ENCODE measurements at regions not wholly inside any gene's neighbourhood (a gene's known extent, or its start where the extent isn't known, plus 50 kb on each side); places are given as distances from the start of the nearest gene placed in this dataset.

DNA sequence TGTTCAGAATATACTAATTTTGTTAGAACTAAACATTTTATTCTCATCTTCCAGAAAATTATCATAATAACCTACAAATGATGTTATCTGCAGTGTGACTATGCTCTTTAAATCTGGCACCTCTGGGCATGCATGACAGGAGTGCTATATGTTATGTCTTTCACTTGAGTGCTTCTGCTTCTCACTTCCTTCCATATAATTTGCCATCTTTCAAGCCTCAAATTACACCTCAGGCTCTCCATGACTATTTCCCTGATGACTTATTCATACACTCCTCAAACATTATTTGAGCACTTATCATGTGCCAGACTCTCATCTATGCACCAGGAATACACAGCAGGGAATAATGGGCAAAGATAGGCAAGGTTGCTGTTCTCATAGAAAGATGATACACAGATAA lies 219.3 kb upstream of the POU2AF2 start:
- no peak for DNase-seq (ENCODE audit: low read depth)

DNA sequence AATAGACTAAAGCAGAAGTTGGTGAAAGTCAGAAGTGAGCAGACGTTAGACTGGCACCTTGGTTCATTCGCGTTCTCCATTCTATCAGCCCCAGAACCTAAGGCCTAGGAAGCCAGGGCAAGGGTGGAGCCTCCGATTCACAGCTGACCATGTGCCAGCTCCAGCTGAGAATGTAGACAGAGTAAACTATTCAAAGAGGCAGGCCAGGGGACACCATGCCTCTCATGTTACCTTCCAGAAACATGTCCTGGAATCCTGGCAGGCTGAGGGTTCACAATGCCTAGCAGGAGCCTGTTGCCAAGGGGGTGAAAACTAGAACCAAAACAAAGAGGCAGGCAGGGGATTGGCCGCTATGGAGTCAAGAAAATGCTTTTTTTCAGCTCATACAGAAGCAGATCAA lies 224.4 kb upstream of the POU2AF2 start:
- peak; percentile 67 for DNase-seq (ENCODE audit: low read depth)

DNA sequence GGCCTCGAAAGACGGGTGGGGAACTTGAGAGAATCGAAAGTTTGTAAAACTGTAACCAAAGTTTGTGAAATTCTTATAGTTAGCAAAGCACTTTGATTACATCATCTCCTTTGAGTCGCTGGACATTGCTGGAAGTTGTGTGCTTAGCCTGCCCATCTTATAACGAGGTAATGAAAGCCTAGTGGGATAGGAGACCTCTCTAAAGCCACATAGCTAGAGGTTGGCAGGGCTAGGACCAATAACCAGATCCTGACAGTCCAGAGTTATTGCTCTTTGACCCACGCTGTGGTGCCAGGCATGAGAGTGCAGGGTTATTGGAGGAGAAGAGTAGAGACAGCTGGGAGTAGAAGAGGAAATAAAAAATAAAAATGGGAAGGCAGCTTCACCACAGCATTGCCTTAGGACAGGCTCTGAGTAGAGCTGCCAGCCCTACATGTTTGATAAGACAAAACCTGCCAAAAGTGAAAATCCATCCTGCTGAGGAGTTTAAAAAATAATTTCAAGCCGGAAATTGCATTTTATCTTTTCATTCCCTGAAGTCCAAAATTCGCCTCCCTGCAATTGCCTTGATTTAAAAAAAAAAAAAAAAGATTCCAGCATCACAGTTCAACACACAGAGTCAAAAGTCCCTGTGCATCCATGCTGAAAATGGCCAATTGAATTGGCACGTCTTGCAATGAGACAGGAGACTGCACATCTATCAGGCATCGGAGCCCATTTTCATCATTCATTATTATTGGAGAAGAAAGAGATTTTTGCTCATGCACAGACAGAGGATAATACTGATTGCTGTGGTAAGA lies 225.5 kb upstream of the POU2AF2 start:
- peak; percentile 22 for DNase-seq (ENCODE audit: low read depth)

DNA sequence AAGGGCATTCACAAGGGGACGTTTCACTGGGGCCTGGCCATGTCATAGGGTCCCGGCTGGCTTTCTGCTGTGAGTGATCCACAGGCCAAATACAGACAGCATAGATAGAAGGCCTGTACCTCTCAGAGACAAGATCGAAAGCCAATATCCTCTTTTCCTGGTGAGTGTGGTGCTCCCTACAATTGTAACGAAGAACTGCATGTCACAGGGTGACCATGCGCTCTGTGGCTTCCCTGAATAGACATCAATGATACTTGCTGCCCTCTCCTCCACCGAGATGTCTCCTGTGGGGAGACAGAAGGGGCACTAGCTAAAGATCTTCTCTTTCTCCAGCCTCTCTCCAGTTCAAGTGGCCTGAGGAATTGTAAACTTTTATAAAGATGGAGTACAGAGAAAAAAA lies 226.1 kb upstream of the POU2AF2 start:
- no peak for DNase-seq (ENCODE audit: low read depth)

DNA sequence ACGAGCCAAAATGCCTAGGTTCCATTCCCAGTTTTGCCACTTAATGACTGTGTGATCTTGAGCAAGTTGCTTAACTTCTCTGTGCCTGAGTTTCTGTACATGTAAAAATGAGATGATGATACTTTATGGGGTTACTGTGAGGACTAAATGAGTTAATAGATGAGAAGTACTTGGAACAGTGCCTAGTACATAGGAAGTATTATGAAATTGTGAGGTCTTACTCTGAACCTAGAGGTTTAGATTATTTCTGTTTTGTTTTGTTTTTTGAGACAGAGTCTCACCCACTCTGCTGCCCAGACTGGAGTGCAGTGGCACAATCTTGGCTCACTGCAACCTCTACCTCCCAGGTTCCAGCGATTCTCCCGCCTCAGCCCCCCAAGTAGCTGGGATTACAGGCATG lies 227.0 kb upstream of the POU2AF2 start:
- peak; percentile 30 for DNase-seq (ENCODE audit: low read depth)

DNA sequence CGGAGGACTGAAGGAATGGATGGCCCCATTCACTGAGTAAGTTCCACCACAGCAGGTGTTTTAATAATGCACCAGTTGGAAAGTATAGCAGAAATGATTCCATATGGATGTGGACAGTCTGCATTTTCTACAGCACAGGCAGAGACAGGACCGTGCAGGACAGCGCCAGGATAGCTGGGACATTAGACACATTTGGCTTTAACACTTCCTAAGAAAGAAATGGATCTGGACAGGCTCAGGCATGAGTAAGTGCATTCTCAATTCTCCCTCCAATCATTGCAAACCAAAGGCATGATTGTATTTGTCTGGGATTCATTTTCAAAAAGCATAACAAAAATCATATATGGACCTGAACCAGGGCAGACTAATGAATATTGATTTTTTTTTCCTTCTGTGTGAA lies 233.0 kb upstream of the POU2AF2 start:
- no peak for DNase-seq (ENCODE audit: low read depth)

DNA sequence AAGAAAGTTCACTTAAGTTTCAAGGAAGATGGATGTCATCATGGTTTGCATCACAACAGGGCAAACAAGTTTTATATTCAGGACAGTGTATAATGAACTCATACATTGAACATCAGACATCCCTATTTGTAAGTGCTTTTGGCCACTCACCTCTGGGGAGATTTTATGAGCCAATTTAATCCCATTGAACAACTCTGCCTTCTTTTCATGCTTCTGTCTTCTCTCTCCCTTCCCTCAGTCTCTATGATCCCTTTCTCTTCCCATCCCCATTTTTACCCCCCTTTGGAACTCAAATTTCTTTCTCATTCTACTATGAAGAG lies 234.3 kb upstream of the POU2AF2 start:
- DNase-seq (ENCODE audit: low read depth): no peak

DNA sequence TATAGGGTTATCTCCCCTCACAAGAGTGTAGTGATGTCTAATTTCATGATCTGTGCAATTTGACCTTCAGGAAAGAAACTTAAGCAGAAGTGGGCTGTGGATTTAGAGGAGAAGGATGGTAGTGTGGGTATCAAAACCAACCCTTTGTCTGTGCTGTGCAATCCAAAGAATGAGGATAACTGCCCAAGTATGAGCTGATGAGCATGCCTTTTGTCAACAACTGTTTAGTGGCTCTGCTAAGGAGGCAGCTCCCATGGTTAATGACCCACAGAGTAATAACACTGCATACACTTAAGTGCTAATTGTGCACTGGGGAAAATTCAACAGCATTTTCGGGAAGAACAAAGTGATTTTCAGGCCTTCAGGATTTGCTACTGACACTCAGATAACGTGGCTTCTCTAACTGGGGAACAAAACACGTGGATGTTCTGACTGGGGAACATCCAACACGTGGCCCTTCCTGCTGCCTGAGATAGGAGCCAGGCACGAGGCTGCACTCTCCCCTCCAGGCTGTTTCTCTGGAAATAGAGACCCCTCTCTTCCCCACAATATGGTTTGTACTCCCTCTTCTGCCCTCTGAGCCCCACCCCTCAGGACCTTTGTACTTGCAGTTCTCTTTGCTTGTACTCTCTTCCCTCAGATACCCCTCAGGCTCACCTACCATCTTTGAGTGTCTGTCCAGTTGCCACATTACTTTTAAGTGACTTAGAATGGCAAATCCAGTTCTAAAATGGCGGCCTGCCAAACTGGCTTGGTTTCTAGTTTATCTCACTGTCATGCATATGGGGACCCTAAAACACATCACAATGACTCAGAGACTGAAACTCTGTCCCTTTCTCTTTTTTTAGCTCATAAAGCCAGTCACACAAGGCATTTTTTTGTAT lies 234.9 kb upstream of the POU2AF2 start:
- no peak for DNase-seq (ENCODE audit: low read depth)

DNA sequence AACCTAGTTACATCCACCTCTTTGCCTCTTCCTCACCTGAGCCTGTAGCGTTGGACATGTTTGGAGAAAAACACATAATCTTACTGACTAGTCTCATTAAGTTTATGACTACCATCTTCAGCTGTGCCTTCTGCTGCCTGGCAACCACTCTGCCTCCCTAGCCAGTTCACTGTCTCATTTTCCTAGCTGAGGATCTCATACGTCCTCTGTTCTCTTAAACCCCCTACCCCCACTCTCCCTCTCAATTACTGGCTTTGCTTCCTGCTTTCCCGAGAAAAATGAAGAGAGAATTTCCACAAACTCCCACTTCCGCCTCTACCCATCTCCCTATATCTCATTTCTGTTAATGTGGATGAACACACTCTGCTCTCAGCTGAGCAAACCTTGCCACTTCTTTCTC lies 239.3 kb upstream of the POU2AF2 start:
- DNase-seq (ENCODE audit: low read depth): no peak

DNA sequence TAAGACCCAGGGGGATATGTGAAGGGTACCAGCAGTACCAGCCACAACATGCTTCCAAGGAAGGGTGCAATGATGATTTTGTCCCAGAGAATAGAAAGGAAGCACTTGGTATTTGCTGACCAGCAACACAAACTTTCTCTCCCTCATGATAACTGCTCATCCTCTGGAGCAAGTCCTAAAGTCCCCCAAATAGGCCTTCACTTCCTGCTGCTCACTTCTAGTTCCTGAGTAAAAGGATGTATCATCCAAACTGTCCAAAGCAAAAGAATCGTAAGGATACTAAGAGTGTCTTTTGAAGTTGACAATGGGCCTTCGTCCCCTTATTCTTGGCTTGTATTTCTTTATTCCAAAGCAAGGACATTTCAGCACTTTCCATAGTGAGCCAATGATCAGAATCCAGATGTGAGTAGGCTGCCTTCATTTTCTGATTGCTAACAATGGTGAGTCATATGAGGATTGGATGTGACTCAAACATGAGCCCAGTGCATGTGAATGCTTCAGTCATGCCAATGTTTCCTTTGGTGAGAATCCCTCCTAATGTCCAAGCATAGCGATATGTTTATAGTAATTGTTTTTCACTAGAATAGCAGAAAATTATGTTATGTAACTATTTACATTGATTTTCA lies 243.4 kb upstream of the POU2AF2 start:
- DNase-seq (ENCODE audit: low read depth): peak; percentile 88

DNA sequence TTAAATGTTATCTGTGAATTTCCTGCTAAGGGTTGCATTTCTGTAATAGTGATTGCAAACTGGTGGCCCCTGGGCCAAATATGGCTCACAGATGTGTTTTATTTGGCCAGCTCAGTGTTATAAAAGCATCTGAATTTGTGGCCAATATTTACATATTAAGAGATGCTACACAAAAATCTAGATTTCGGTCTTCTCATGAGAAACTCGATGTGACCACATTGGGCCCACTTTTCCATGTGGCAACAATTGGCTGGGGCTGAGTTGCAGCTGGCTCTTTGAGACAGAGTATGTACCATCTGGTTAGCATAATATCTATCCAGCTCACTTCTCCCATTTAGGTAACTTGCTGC lies 244.5 kb upstream of the POU2AF2 start:
- peak; percentile 94 for DNase-seq (ENCODE audit: low read depth)

DNA sequence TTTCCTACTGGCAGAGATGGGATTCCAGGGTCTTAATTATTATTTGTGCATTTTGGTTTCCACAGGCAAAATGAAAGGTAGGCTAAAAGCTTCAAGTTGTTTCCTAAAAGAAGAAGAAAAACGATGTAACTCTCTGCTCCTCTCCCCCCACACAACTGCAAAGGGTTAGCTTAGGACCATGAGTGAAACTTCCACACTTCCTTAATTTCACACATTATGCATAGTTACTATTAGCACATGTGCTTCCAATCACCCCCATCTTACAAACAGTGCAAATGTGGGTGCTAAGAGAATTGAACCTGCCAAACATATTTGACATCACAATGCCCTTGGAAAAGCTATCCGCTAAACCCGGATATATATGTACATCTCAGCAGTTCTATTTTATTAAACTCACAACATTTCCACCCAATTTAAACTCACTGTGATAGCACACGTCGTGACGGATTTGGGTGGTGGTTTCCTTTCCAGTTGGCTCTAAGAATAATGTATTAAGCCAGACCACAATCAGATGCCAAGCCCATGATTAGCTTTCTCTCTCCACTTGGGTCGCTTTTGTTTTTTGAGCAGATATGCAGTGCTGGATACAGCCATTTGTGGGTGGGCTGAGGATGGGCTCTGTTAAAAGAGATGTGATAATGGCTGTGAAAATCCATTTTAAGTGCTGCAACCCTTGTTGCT lies 245.0 kb upstream of the POU2AF2 start:
- DNase-seq (ENCODE audit: low read depth): no peak

DNA sequence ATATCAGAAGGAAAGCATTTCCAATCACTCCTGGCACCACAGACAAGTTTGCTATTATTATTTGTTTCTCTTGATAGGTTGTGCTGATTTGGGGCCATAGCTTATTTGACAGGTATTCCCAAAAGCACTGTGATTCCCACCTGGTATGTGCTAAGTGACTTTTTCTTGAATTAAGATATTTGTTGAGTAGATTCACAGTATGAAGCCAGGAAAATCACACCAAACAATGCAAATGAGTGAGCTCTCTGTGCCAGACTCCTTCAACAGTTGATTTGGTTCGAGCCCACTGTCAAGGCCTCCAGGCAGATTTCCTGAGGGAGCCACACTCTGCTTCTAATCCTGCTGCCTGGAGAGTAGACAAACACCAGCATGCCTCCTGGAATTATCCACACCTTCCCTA lies 253.0 kb upstream of the POU2AF2 start:
- no peak for DNase-seq (ENCODE audit: low read depth)

DNA sequence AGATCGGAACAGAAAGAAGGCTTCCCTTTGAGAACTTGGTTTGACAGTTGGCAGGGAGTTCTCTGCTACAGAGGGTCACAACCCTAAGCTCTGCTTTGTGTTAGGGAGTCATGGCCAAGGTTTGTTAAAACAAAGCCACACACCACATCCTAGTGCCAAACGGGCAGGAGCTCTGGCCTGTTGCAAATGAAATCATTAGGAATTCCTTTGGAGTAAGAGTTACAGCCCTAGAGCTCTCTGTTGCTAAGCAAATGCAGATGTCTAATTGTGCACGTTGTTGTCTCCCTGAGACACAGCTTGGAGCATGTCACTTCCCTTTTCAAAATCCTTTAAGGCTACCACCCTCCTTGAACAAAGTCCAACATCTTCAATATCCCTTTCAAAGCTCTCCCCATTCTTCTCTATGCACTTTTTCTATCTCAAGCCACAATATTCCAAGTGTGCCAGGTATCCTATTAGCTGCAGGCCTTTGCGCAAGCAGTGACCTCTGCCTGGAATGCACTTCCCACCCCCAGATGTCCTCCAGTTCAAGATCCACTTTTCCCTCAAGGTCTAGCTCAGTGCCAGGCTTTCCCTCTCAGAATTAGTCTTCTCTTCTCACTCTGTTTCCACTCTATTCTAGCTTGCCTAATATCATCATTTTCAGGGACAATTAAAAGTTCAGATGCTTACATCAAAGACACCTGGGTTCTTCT lies 253.7 kb upstream of the POU2AF2 start:
- DNase-seq (ENCODE audit: low read depth): peak; percentile 96

DNA sequence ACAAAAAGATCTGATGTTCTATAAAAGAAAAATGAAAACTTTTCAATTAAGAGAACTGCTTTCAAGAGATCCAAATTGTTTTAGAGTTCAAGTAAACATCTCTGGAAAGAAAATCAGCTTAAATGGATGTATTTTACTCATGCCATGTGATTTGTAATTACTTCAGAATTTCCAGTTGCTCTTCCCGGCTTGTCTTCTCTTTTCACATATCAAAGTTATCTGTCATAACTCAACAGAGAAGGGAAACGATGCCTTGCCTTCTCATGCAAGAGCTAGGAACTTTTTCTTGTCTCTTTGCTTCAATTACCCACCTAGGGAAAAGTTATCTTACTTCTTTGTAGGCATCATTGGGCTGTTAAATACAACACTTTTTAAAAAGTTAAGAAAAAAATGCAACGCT lies 255.2 kb upstream of the POU2AF2 start:
- DNase-seq (ENCODE audit: low read depth): no peak

DNA sequence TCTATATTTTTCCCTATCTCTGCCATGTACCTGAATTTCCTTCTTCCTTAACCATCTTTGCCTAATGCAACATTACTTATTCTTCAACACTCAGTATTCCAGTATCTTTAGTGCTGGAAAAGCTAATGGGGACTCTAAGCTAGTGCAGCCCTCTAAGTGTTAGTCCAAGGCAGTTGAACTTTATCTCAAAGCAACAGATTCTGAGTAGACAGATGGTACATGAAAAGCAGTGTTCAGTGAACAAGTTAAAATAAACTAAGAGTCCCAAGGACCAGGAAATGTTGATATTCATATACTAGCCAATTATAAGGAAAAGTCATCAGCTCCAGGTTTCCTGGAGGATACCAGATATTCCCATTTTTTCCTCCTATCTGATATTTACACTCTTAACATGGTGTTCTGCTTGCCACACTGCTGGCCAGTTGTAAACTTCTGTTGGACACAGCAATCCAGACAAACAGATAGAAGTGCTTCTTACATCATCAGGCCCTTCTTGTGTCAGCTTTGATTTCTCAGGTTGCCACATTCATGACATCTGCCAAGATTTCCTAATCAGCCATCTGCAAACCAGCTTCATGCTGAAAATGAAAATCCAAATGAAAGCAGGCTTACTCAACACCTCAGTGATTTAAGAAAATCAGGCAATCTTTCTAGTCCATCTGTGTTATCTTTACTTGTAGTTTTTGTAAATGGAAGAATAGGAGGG lies 255.9 kb upstream of the POU2AF2 start:
- DNase-seq (ENCODE audit: low read depth): peak; percentile 97

DNA sequence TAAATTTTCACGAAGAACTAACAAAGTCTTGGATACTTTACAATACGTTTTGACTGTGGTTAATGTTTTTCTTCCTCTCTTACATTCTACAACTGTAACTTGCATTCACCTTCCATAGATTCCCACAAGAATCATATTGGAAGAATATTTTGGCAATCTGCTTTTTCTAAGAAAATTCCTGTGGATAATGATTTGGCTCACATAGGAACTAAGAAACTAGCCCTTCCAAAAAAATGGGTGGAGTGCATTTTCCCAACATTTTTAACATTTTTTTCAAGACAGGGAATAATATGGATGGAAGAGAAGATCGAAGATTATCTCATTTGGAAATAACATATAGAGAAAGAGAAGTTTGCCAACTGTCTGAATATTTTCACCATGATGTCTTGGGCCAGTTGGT lies 256.9 kb upstream of the POU2AF2 start:
- DNase-seq (ENCODE audit: low read depth): no peak

DNA sequence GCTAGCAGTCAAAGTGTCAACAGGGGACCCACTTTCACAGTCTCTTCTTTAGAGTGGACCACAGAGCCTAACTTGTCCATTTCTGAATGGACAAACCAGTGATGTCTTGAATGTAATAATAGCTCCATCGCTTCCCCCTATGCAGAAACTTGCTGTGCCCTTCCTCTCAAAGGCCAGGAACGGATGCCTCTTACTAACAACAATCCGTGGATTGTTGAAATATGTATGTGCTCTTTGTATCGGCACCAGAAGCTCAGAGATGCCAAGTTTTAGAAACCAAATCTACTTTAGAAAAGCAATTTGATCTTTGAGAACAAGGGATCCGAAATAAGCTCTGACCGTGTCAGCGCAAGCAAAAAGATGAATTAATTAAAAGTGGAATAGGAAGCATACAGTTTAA lies 259.5 kb upstream of the POU2AF2 start:
- no peak for DNase-seq (ENCODE audit: low read depth)

DNA sequence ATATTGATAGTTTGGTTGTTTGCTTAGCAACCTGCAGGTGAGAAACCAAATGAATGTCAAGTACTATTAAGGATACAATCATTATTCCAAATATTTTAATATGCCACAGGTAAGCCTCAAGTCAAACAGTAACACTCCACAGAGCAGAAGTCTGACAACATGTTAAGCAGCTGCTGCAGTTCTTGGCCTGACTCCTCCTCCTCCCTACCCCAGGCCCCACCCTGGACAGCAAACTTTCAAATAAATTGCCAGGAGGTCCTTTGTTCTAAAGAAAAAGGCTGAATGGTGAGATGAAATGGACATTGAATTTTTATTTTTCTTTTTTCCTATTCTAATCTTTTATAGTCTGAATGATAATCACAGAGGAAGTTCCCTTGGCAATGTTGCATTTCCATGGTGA lies 260.0 kb upstream of the POU2AF2 start:
- no peak for DNase-seq (ENCODE audit: low read depth)

DNA sequence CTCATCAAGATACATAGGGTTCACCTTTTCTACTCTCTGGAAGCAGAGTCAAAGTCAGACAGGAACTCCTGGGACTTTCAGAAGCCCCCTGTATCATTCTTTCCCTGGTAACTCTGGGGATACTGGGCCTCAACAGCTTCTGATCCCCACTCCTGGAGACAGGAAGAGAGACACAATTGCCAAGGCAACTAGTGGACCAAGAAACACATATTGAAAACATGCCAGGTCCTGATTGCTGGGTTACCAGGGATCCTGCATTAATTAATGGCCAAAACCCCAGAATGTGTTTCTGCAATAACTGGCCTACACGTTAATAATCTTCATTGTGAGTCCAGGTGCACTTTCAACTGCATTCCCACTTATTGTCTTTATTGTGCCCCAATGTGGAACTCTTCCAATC lies 260.8 kb upstream of the POU2AF2 start:
- no peak for DNase-seq (ENCODE audit: low read depth)

DNA sequence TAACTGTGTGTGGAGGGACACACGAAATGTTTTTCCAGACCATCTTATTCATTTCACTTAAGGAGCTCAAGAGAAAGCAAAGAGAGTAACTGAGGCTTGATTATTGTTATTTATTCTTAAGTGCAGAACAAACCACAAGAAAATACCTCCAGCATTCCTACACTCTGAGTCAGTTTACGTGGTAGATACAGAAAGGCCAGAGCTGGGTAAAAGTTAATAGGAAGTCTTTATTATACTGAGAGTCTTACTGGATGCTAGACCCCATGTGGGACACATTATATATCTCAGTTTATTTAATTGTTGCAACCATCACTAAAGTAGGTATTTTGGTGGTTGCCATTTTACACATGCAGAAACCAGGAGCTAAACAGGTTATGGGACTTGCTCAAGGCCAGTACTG lies 261.4 kb upstream of the POU2AF2 start:
- DNase-seq (ENCODE audit: low read depth): no peak

Measured in fibroblast of gingiva (primary cell).